Peyer's patch (tissue), 4 donors: ENCODE measurements at regions not wholly inside any gene's neighbourhood (a gene's known extent, or its start where the extent isn't known, plus 50 kb on each side); places are given as distances from the start of the nearest gene placed in this dataset.

Source experiments
- DNase-seq, 3 donors: peaks; one replicate each; pipeline ENCODE4 v3.0.0-alpha.2; 2017 to 2019
- H3K27ac ChIP-seq, 4 donors: fragments of 200-600 bp; sonication (generic); one replicate each; pipeline ENCODE4 v1.5.1; 2016 to 2019
- H3K27me3 ChIP-seq, 2 donors: fragments of 200-600 bp; sonication (generic); one replicate each; pipeline ENCODE4 v1.5.1; 2019
- H3K36me3 ChIP-seq, 3 donors: fragments of 200-600 bp; sonication (generic); one replicate each; pipeline ENCODE4 v1.5.1; 2016 to 2019
- H3K4me1 ChIP-seq, 4 donors: fragments of 200-600 bp; sonication (generic); one replicate each; pipeline ENCODE4 v1.5.1; 2016 to 2019
- H3K4me3 ChIP-seq, 4 donors: fragments of 200-600 bp; sonication (generic); 1 replicate in 3 of 4; 2 replicates in 1 of 4; pipeline ENCODE4 v1.5.1; 2016 to 2019; ENCODE audit warnings: mild to moderate bottlenecking in 1 of 4
- H3K9me3 ChIP-seq, 4 donors: fragments of 200-600 bp; sonication (generic); one replicate each; pipeline ENCODE4 v1.5.1; 2016 to 2019; ENCODE audit warnings: mild to moderate bottlenecking in 1 of 4
- POLR2A ChIP-seq, 2 donors: fragments of 450-650 bp; IDR thresholded peaks; one replicate each; pipeline ENCODE4 v1.5.1; 2017; ENCODE audit warnings: antibody characterized with exemption in 2 of 2, mild to moderate bottlenecking in 2 of 2, moderate library complexity in 2 of 2
- TF ChIP-seq, protein P1 (sequence below), 6 experiments: fragments of 450-650 bp in 4 of 6; fragments of 200-600 bp in 2 of 6; sonication (generic) in 1 of 6; IDR thresholded peaks; one replicate each; pipeline ENCODE4 v1.5.1; 2017 to 2019; ENCODE audit warnings: antibody characterized with exemption in 6 of 6, mild to moderate bottlenecking in 3 of 6, moderate library complexity in 1 of 6

DNA sequence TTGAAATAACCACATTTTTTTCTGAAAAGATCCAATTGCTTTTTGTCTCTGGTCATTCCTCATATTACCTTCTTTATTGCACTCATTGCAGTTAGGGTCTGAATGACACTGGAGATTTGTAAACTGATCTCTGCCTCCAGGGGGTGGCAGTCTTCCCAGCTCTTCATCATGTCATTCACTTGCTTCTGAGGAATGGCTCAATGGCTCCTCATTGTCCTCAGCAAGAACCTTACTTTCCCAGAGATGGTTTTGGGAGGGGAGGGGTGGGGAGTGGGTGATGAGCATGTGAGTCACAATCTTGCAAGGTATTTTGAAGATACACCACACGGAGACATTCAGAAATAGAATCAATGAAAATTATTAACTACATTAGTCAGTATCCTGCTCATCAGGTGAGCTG is 159.8 kb upstream of the GAS1 start:
- no peak overlapping the region for H3K4me3 ChIP-seq
- no peaks in the 10 kb centered on the region for H3K9me3 ChIP-seq
- no peaks in the 10 kb centered on the region for H3K27me3 ChIP-seq
- H3K4me1 ChIP-seq = no peaks in the 10 kb centered on the region
- H3K27ac ChIP-seq = no peak overlapping the region
- H3K36me3 ChIP-seq = no peaks in the 10 kb centered on the region
- TF ChIP-seq, protein P1, sequence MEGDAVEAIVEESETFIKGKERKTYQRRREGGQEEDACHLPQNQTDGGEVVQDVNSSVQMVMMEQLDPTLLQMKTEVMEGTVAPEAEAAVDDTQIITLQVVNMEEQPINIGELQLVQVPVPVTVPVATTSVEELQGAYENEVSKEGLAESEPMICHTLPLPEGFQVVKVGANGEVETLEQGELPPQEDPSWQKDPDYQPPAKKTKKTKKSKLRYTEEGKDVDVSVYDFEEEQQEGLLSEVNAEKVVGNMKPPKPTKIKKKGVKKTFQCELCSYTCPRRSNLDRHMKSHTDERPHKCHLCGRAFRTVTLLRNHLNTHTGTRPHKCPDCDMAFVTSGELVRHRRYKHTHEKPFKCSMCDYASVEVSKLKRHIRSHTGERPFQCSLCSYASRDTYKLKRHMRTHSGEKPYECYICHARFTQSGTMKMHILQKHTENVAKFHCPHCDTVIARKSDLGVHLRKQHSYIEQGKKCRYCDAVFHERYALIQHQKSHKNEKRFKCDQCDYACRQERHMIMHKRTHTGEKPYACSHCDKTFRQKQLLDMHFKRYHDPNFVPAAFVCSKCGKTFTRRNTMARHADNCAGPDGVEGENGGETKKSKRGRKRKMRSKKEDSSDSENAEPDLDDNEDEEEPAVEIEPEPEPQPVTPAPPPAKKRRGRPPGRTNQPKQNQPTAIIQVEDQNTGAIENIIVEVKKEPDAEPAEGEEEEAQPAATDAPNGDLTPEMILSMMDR (IDR thresholded peaks at IDR 0.05) = no peak
- TF ChIP-seq POLR2A (IDR thresholded peaks at IDR 0.05) = no peak
- DNase-seq = no peak

GRCh38 chr9:87108661-87109060 is 161.4 kb upstream of the GAS1 start:
- Histone ChIP-seq H3K27me3 (no peaks in the 10 kb centered on the region), H3K4me1 (no peaks in the 10 kb centered on the region), H3K27ac (no peak overlapping the region), H3K9me3 (no peaks in the 10 kb centered on the region), H3K36me3 (no peaks in the 10 kb centered on the region), H3K4me3 (no peak overlapping the region)
- no peak for DNase-seq
- TF ChIP-seq, protein P1 (IDR thresholded peaks at IDR 0.05) = no peak
- TF ChIP-seq POLR2A (IDR thresholded peaks at IDR 0.05) = no peak

DNA sequence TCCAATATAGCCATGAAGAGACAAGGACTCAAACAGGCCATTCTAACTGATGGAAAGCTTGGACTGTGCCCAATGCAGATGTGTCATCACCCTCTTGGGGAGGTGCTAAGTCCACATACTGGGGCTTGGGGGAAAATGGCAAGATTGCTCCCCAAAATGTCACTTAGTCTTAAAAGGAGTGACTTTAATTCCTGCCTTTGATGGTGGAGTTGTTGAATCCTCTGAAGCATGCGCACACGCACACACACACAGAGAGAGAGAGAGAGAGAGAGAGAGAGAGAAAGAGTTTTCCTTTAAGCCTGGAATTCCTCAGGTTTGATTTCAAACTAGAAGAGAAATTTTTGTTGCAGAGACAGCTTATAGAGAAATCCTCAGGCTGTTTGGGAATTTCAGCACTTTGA is 161.9 kb upstream of the GAS1 start:
- no peak overlapping the region for H3K27ac ChIP-seq
- no peak for DNase-seq
- H3K27me3 ChIP-seq = no peaks in the 10 kb centered on the region
- no peaks in the 10 kb centered on the region for H3K36me3 ChIP-seq
- no peaks in the 10 kb centered on the region for H3K9me3 ChIP-seq
- H3K4me1 ChIP-seq = no peaks in the 10 kb centered on the region
- no peak for TF ChIP-seq POLR2A (IDR thresholded peaks at IDR 0.05)
- no peak overlapping the region for H3K4me3 ChIP-seq

DNA sequence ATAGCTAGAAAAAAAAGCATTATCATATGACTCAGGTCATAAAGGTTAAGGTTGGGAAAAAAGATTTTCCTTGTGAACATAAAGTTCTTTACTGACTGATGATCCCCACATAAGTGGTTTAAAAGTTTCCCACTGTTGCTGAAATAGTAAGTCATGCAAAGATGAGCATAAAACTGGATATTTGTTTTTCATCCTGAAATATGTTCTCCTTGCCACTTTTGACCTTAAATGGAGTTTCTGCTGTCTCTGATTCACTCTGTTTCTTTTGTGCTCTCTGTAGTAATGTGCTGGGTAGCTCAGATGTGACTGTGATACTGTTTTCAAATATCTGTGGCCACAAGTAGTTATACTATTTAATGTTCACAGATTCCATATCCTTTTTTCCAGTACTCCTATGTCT is 162.5 kb upstream of the GAS1 start:
- Histone ChIP-seq H3K27me3 (no peaks in the 10 kb centered on the region), H3K4me3 (no peak overlapping the region), H3K36me3 (no peaks in the 10 kb centered on the region), H3K4me1 (no peaks in the 10 kb centered on the region), H3K9me3 (no peaks in the 10 kb centered on the region), H3K27ac (no peak overlapping the region)
- DNase-seq = no peak
- no peak for TF ChIP-seq POLR2A (IDR thresholded peaks at IDR 0.05)
- TF ChIP-seq, protein P1 (IDR thresholded peaks at IDR 0.05) = no peak

DNA sequence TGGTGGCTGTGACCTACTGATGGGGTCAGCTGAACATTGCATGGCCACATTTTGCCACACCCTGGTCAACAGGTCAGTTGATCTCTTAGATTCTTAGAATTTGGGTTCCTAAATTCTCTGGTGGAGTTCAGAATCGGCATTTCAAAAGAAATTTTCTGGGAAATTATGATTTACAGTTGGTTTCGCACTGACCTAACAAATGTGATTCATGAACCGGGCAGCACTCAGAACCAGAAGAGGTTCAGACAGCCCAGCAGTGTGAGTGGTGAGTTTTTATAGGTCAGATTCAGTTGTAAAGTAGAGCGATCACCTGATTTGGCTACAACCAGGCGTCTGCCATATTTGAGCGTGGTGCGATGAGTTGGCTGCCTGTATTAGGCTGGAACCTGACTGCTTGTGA is 163.7 kb upstream of the GAS1 start:
- Histone ChIP-seq H3K9me3 (no peaks in the 10 kb centered on the region), H3K4me3 (no peak overlapping the region), H3K27me3 (no peaks in the 10 kb centered on the region), H3K36me3 (no peaks in the 10 kb centered on the region), H3K27ac (no peak overlapping the region), H3K4me1 (no peaks in the 10 kb centered on the region)
- DNase-seq = no peak
- TF ChIP-seq, protein P1 (IDR thresholded peaks at IDR 0.05) = no peak
- no peak for TF ChIP-seq POLR2A (IDR thresholded peaks at IDR 0.05)

GRCh38 chr9:87112656-87113055 is 165.3 kb upstream of the GAS1 start:
- Histone ChIP-seq H3K4me3 (no peak overlapping the region), H3K27ac (no peak overlapping the region), H3K9me3 (no peaks in the 10 kb centered on the region), H3K36me3 (no peaks in the 10 kb centered on the region), H3K27me3 (no peaks in the 10 kb centered on the region), H3K4me1 (no peaks in the 10 kb centered on the region)
- no peak for DNase-seq
- TF ChIP-seq, protein P1 (IDR thresholded peaks at IDR 0.05) = no peak
- TF ChIP-seq POLR2A (IDR thresholded peaks at IDR 0.05) = no peak
